GM12874 (cell line): ENCODE measurements at regions not wholly inside any gene's neighbourhood (a gene's known extent, or its start where the extent isn't known, plus 50 kb on each side); places are given as distances from the start of the nearest gene placed in this dataset.

Experiments
- TF ChIP-seq, protein P1 (sequence below): IDR thresholded peaks from 2 replicates; pipeline ENCODE4 v1.5.1; 2011; ENCODE audit warnings: low read depth, mild to moderate bottlenecking, control low read depth, low read length, moderate library complexity; ENCODE audit not compliant: insufficient read depth

- TF ChIP-seq, protein P1, sequence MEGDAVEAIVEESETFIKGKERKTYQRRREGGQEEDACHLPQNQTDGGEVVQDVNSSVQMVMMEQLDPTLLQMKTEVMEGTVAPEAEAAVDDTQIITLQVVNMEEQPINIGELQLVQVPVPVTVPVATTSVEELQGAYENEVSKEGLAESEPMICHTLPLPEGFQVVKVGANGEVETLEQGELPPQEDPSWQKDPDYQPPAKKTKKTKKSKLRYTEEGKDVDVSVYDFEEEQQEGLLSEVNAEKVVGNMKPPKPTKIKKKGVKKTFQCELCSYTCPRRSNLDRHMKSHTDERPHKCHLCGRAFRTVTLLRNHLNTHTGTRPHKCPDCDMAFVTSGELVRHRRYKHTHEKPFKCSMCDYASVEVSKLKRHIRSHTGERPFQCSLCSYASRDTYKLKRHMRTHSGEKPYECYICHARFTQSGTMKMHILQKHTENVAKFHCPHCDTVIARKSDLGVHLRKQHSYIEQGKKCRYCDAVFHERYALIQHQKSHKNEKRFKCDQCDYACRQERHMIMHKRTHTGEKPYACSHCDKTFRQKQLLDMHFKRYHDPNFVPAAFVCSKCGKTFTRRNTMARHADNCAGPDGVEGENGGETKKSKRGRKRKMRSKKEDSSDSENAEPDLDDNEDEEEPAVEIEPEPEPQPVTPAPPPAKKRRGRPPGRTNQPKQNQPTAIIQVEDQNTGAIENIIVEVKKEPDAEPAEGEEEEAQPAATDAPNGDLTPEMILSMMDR: no peak
Measured at GRCh38 chr7:33661430-33662160, 243.7 kb upstream of the BMPER start.

GRCh38 chr7:33666531-33666930, 238.8 kb upstream of the BMPER start:
- TF ChIP-seq, protein P1: no peak

DNA sequence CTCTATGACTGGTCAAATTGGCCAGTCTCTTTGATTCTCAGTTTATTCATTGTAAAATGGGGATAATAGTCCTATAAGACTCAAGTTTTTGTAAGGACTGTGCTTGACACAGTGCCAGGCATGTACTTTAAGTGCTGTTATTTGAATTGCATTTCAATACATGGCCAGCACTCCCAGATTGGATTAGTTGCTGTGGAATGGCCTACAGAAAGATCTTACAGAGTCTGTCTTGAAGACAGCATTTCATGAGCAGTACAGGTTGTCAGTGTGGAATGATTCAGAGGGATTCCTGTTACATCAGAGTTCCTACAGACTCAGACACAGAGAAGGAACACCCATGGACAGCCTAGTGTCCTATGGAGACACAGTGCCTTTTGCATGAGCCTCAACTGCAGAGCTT, 238.1 kb upstream of the BMPER start:
- TF ChIP-seq, protein P1: no peak

GRCh38 chr7:33669251-33669670, 236.1 kb upstream of the BMPER start:
- TF ChIP-seq, protein P1: no peak

DNA sequence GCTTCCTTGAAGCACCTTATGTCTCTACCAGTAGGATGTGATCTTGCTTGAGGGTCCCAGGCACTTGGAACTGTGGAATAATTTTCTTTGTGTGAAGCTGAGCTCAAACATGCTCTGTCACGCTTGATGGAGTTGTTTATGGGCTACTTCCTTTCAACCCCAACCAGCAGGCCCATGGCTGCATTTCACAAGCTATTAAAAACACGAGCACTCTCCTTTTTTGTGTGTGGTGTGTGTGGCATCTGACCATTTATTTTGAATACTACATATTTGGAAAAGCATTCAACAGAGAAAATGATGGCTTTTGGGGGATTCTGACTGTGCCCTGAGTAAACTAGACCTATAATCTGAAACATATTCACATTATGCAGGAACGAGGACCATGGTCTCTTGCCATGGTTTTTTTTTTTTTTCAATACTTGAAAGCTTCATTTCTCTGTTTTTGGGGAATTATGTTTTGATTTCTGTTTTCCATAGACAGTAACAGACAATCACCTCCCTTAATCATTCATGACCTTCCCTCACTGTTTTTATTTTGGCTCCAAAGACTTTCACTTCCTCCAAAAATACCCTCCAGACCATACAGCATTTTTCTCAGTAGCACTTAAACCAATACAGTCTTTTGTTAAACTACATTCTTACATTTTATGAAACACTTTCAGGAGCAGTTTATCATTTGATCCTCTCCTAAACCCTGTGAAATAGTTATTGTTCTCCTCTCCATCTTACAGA, 233.6 kb upstream of the BMPER start:
- TF ChIP-seq, protein P1: no peak

- TF ChIP-seq, protein P1: no peak
Measured at GRCh38 chr7:33673029-33673700, 232.2 kb upstream of the BMPER start.

GRCh38 chr7:33674804-33675411, 230.4 kb upstream of the BMPER start:
- TF ChIP-seq, protein P1: no peak
